Naive B cell (primary cell): ENCODE measurements at regions not wholly inside any gene's neighbourhood (a gene's known extent, or its start where the extent isn't known, plus 50 kb on each side); places are given as distances from the start of the nearest gene placed in this dataset.

Experiments used
- ATAC-seq, 2 donors: fragments of 150-1000 bp; cut with Tn5 transposase; 2 replicates each; pipeline ENCODE4 v1.10.0; 2021; ENCODE audit warnings: low read depth in 2 of 2, mild to moderate bottlenecking in 2 of 2, moderate library complexity in 2 of 2
- DNase-seq: peaks from one replicate; pipeline ENCODE4 v3.0.0; 2022
- H3K27ac Mint-ChIP-seq, 6 donors: one replicate each; pipeline ENCODE4 v1.8.0; 2020 to 2022; ENCODE audit warnings: mild to moderate bottlenecking in 6 of 6, mixed read lengths in 6 of 6, moderate library complexity in 5 of 6, inconsistent platforms in 2 of 6
- H3K27me3 Mint-ChIP-seq, 3 donors: one replicate each; pipeline ENCODE4 v1.8.0; 2021 to 2022; ENCODE audit warnings: mixed read lengths in 3 of 3, mild to moderate bottlenecking in 1 of 3
- H3K36me3 Mint-ChIP-seq, 2 donors: one replicate each; pipeline ENCODE4 v1.8.0; 2020 to 2022; ENCODE audit warnings: mixed read lengths in 2 of 2, inconsistent platforms in 1 of 2, mild to moderate bottlenecking in 1 of 2
- H3K4me1 Mint-ChIP-seq, 3 donors: one replicate each; pipeline ENCODE4 v1.8.0; 2020 to 2022; ENCODE audit warnings: mixed read lengths in 3 of 3, inconsistent platforms in 1 of 3, mild to moderate bottlenecking in 1 of 3, moderate library complexity in 1 of 3
- H3K4me3 Mint-ChIP-seq, 8 donors: one replicate each; pipeline ENCODE4 v1.8.0; 2020 to 2022; ENCODE audit warnings: mild to moderate bottlenecking in 8 of 8, mixed read lengths in 8 of 8, moderate library complexity in 8 of 8, inconsistent platforms in 2 of 8
- H3K9me3 Mint-ChIP-seq, 7 donors: one replicate each; pipeline ENCODE4 v1.8.0; 2020 to 2022; ENCODE audit warnings: mixed read lengths in 7 of 7, mild to moderate bottlenecking in 5 of 7, inconsistent platforms in 2 of 7, moderate library complexity in 1 of 7

DNA sequence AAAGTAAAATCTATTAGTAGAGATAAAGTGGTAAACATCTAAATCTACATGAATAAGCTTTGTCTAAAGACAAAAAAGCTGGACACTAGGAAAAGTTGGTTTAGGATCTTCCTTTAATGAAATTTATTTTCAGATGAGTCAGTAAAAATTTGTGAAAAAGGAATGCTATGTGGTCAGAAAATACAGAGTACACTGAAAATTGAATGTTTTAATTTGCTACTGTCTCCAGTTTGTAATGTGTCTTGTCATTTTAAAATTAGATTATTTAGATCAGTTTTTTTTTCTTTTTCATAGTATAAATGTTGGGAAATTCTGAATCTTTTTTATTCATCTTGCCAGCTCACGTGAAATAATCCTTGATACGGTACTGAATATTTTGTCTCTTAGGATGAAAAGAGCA is 56.9 kb downstream of the SLITRK6 start:
- ATAC-seq: no peak
- DNase-seq: no peak
- Mint-ChIP-seq H3K4me1 (no peaks in the 10 kb centered on the region), H3K36me3 (no peaks in the 10 kb centered on the region), H3K27me3 (no peaks in the 10 kb centered on the region), H3K9me3 (peaks cover 0 to 2% (median 2%) of the 10 kb centered on the region in 7 donors), H3K4me3 (no peak overlapping the region), H3K27ac (no peak overlapping the region)

DNA sequence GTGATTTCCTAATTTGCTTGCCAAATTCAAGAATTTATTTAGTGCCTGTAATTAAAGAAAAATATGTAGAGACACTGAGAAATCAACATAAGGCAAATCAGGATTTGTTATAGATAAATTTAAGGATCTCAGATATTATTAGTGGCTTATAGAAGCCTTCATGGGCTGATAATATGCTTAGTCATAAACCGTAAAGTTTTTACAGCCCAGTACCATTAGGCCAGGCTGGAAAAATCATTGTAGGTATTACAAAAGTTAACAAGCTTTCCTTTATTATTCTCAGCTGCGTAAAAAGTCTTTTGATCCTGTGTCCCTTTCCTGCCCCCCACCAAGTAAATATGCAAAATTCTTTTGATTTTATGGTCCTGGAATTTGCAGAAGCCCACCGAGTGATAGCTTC is 58.2 kb downstream of the SLITRK6 start:
- H3K36me3 Mint-ChIP-seq: no peaks in the 10 kb centered on the region
- DNase-seq: no peak
- peaks cover 0 to 9% (median 0%) of the 10 kb centered on the region in 7 donors for H3K9me3 Mint-ChIP-seq

DNA sequence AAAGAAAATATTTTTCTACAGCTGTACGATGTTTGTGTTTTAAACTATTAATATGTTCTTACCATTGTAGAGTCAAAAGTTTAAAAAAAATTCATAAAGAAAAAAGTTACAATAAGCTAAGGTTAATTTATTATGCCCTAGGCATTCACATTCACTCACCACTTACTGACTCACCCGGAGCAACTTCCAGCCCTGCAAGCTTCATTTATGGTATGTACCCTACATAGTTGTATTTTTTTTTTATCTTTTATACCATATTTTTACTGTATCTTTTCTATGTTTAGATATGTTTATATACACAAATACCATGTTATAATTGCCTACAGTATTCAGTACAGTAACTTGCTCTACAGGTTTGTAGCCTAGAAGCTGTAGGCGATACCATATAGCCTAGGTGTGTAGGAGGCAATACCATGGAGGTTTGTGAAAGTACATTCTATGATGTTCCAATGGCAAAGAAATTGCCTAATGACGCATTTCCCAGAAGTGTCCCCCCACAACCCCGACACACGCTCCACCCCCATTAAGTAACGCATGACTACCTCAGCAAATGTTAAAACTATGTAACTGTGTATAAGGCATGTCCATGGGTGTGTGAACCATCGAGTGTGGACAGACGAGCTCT is 60.4 kb downstream of the SLITRK6 start:
- Mint-ChIP-seq H3K4me1 (no peaks in the 10 kb centered on the region), H3K9me3 (peaks cover 0 to 9% (median 0%) of the 10 kb centered on the region in 7 donors), H3K27me3 (no peaks in the 10 kb centered on the region), H3K4me3 (no peak overlapping the region), H3K27ac (no peak overlapping the region), H3K36me3 (no peaks in the 10 kb centered on the region)
- DNase-seq: no peak
- ATAC-seq: no peak

More for the DNA sequence above, 58.2 kb downstream of the SLITRK6 start:
- no peaks in the 10 kb centered on the region for H3K27me3 Mint-ChIP-seq
- no peaks in the 10 kb centered on the region for H3K4me1 Mint-ChIP-seq
- H3K27ac Mint-ChIP-seq: no peak overlapping the region
- no peak overlapping the region for H3K4me3 Mint-ChIP-seq
- no peak for ATAC-seq

DNA sequence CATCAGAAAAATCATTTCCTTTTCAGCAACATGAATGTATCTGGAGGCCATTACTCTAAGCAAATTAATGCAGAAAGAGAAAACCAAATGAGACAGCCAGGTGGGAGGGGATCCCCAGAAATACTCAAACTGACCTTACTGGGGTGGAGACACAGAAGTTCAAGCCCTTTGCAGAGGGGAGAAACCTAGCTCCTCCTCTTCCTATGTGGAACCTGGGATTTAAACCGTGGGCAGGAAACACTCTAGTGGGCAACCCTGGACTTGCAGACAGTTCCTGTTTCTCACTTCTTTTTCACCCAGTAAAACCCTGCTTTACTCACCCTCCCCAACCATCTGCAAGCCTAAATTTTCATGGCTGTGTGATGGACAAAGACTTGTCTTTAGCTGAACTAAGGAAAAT is 61.3 kb downstream of the SLITRK6 start:
- Mint-ChIP-seq H3K4me3 (no peak overlapping the region), H3K27ac (no peak overlapping the region)
- no peak for ATAC-seq

DNA sequence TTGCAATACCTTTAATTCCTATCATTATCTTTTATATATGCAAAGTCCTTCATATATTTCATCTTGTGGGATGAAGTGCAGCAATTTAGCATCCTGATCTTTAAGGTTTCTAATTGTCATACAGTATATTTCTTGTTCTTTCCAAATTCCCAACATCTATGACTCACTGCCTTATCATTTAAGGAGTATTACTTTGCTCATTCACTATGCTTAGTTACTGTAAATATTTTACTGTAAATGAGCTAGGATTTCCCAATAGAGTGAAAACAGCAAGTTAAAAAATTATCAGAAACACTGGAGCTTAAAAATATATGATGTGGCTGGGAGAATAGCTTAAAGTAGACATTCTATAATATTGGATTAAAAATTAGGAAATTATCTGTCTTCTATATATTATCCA is 69.9 kb downstream of the SLITRK6 start:
- peaks cover 0 to 2% (median 0%) of the 10 kb centered on the region in 7 donors for H3K9me3 Mint-ChIP-seq
- H3K36me3 Mint-ChIP-seq: no peaks in the 10 kb centered on the region
- no peaks in the 10 kb centered on the region for H3K4me1 Mint-ChIP-seq
- H3K27me3 Mint-ChIP-seq: no peaks in the 10 kb centered on the region
- H3K27ac Mint-ChIP-seq: no peak overlapping the region
- DNase-seq: no peak
- H3K4me3 Mint-ChIP-seq: no peak overlapping the region
- ATAC-seq: no peak

More for the DNA sequence above, 61.3 kb downstream of the SLITRK6 start:
- no peak for DNase-seq
- no peaks in the 10 kb centered on the region for H3K27me3 Mint-ChIP-seq
- H3K9me3 Mint-ChIP-seq: peaks cover 0 to 9% (median 0%) of the 10 kb centered on the region in 7 donors
- H3K36me3 Mint-ChIP-seq: no peaks in the 10 kb centered on the region
- H3K4me1 Mint-ChIP-seq: no peaks in the 10 kb centered on the region

DNA sequence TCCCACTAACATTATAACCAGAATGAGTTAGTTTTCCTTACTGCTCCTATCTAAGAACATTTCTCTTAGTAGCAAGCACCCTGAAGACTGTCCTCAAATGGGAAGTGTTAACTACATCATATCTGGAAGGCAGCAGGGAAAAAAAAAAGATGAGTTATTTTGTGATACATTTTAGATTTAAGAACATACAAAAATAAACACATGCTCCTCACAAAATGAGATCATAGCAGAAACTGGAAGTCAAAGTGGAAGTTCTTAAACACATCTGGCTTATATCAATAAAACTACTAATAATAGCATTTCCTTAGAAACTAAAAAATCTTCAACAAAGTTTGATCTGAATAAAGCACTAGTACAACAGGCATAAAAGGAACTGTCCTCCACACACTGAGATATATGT is 70.4 kb downstream of the SLITRK6 start:
- H3K27me3 Mint-ChIP-seq: no peaks in the 10 kb centered on the region
- H3K36me3 Mint-ChIP-seq: no peaks in the 10 kb centered on the region
- H3K4me3 Mint-ChIP-seq: no peak overlapping the region
- ATAC-seq (no peak), DNase-seq (no peak)
- peaks cover 0 to 2% (median 0%) of the 10 kb centered on the region in 7 donors for H3K9me3 Mint-ChIP-seq
- no peaks in the 10 kb centered on the region for H3K4me1 Mint-ChIP-seq
- H3K27ac Mint-ChIP-seq: no peak overlapping the region

DNA sequence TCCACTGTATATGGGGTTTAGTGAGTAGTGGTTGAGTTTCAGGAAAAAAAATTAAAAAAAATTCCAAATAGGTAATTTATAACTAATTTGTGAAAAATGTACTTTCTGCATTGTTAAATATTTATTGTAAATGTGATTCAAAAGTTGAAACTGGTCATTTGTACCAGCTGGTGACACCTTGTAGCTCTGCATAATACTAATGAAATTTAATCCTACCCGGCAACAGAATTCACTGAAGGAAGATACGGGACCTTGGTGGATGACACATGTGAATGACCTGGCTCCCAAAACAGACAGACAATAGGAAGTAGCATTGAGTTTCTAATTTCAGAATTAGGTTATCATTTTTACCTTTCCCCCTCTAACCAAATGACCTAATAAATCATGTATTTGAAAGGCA is 73.8 kb downstream of the SLITRK6 start:
- H3K4me1 Mint-ChIP-seq: peaks cover 0 to 2% (median 0%) of the 10 kb centered on the region in 3 donors
- no peaks in the 10 kb centered on the region for H3K27me3 Mint-ChIP-seq
- ATAC-seq (no peak), DNase-seq (no peak)
- H3K36me3 Mint-ChIP-seq: no peaks in the 10 kb centered on the region
- no peak overlapping the region for H3K27ac Mint-ChIP-seq
- H3K9me3 Mint-ChIP-seq: no peaks in the 10 kb centered on the region
- no peak overlapping the region for H3K4me3 Mint-ChIP-seq

DNA sequence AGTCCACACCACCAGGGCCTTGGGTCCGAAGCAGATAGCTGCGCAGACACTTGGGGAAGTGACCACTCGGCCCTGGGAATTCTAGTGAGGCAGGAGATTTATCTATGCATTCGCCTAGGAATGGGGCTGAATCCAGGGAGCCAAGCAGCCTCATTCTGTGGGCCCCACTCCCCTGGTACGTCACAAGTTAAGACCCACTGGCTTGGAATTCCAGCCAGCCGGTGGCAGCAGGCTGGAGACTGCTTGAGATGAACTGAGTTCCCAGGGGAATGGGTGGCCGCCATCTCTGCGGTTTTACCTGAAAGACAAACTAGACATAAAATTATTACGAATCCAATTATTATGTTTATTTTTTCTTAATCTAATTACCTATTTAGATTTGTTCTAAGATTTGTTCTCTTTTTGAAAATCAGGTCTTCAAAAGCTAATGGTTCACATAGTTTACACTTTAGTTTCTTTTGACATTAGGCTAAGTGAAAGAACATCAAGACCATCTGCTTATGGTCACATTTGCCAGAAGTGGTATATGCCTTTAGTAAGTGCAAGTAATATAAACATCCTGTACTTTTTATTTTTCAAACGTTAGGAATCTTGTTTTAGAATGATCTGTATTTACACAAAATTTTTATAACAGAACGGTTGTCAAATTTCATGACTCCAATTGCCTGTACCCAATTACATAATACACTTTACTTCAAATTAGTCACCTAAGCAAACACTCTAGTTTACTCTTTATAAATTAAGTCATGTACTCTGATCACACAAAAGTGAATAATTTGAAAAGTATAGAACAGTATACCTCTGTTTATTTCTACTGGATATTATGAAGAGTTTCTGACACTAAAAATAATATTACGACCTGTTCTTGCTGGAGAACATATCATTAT is 74.4 kb downstream of the SLITRK6 start:
- H3K36me3 Mint-ChIP-seq: no peaks in the 10 kb centered on the region
- no peaks in the 10 kb centered on the region for H3K9me3 Mint-ChIP-seq
- peaks cover 0 to 2% (median 0%) of the 10 kb centered on the region in 3 donors for H3K4me1 Mint-ChIP-seq
- no peak overlapping the region for H3K27ac Mint-ChIP-seq
- H3K4me3 Mint-ChIP-seq: no peak overlapping the region
- ATAC-seq: no peak
- H3K27me3 Mint-ChIP-seq: no peaks in the 10 kb centered on the region
- DNase-seq: no peak

DNA sequence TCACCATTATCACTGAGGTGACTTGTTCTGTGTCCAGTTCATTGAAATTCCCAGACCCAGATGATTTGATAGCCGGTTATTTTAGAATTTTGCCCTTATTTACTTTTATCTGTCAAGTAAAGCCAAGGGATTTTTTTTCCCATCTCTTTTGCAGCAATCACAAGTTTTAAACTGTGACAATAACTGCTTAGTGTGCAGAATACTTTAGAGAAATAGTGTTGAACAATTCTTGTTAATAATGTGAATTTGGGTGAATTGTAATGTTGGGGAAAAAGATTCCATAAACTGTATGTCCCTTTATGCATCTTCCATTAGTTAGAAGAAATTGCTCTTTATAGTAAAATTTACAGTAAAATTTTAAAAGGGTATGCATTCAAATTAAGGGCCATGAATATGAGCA is 79.5 kb downstream of the SLITRK6 start:
- no peaks in the 10 kb centered on the region for H3K27me3 Mint-ChIP-seq
- H3K4me1 Mint-ChIP-seq: peaks cover 0 to 2% (median 0%) of the 10 kb centered on the region in 3 donors
- ATAC-seq (no peak), DNase-seq (no peak)
- H3K4me3 Mint-ChIP-seq: no peak overlapping the region
- H3K36me3 Mint-ChIP-seq: no peaks in the 10 kb centered on the region
- no peak overlapping the region for H3K27ac Mint-ChIP-seq
- H3K9me3 Mint-ChIP-seq: peaks cover 0 to 2% (median 0%) of the 10 kb centered on the region in 7 donors

DNA sequence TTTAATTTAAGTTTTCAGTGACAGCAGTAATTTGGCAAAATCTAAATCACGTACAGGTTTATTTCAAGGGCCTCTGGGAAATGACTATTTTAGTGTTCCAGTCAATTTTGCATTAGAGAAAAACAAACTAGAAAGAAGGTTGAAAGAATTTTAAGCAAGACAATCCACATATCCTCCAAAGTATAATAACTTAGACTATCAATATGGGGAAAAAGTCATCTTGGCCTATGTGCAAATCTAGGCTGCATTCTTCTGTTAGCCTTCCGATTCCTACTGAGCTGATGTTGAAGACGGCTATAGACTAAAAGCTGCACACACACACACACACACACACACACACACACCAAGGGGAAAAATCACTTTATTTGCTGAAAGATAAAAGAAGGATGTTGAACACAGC is 81.3 kb downstream of the SLITRK6 start:
- Mint-ChIP-seq H3K36me3 (no peaks in the 10 kb centered on the region), H3K27me3 (no peaks in the 10 kb centered on the region), H3K27ac (no peak overlapping the region), H3K4me3 (no peak overlapping the region), H3K4me1 (no peaks in the 10 kb centered on the region), H3K9me3 (peaks cover 0 to 2% (median 0%) of the 10 kb centered on the region in 7 donors)
- ATAC-seq (no peak), DNase-seq (no peak)

DNA sequence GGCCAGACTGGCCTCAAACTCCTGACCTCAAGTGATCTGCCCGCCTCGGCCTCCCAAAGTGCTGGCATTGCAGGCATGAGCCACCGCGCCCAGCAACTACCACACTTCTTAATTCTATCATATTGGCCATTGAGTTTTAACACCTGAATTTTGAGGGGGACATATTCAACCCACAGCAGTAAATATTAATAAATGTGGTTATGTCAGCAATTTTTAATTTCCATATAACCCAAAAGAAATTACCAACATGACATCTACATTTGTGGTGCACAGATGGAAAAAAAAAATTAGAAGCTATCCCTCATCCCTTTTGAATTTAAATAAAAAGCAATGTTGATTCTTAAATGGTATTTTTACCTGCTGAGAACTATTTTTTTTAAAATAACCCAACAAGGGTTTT is 88.7 kb downstream of the SLITRK6 start:
- Mint-ChIP-seq H3K27me3 (no peaks in the 10 kb centered on the region), H3K4me3 (no peak overlapping the region), H3K27ac (no peak overlapping the region), H3K36me3 (no peaks in the 10 kb centered on the region), H3K4me1 (no peaks in the 10 kb centered on the region), H3K9me3 (peaks cover 0 to 3% (median 0%) of the 10 kb centered on the region in 7 donors)
- ATAC-seq (no peak), DNase-seq (no peak)

DNA sequence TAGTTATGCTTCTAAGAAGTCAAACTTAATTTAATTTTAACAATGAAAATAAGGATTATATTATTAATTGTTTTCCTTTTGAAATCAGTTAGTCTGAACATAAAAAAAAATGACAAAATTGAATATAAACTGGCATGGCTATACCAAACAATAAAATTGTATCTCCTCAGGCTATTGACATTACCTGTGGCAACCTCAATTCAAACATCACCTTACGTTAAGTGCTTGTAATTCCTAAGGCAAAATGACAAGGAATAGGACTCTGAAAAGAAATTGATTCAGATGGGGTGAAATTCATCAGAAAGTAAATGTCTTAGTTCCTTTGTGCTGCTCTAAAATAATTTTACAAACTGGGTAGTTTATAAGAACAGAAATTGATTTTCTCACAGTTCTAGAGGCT is 89.5 kb downstream of the SLITRK6 start:
- H3K36me3 Mint-ChIP-seq: no peaks in the 10 kb centered on the region

DNA sequence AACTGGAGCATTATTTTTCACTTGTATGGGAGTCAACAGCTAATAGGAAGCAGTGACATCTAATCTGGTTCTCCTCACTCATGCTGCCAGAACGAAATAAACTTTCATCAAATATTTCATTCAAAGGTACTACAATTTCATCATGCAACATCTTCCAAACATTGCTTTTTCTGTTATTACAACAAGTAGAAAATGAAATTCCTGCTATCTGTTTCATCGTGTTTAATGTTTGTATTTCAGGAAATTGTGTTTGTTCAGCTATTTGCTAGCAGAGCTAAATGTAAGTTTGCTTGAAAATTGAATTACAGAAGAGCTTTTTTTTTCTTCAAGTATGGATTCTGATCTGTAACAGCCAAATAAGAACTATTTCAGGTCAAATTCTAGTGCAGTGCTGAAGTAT is 90.1 kb downstream of the SLITRK6 start:
- H3K4me1 Mint-ChIP-seq: no peaks in the 10 kb centered on the region
- no peak for DNase-seq
- no peak overlapping the region for H3K27ac Mint-ChIP-seq
- peaks cover 0 to 3% (median 0%) of the 10 kb centered on the region in 7 donors for H3K9me3 Mint-ChIP-seq
- H3K4me3 Mint-ChIP-seq: no peak overlapping the region
- no peak for ATAC-seq
- H3K36me3 Mint-ChIP-seq: no peaks in the 10 kb centered on the region
- H3K27me3 Mint-ChIP-seq: no peaks in the 10 kb centered on the region

More for the DNA sequence above, 89.5 kb downstream of the SLITRK6 start:
- DNase-seq (no peak), ATAC-seq (no peak)
- no peak overlapping the region for H3K4me3 Mint-ChIP-seq
- no peaks in the 10 kb centered on the region for H3K4me1 Mint-ChIP-seq
- peaks cover 0 to 3% (median 0%) of the 10 kb centered on the region in 7 donors for H3K9me3 Mint-ChIP-seq
- H3K27me3 Mint-ChIP-seq: no peaks in the 10 kb centered on the region
- no peak overlapping the region for H3K27ac Mint-ChIP-seq

DNA sequence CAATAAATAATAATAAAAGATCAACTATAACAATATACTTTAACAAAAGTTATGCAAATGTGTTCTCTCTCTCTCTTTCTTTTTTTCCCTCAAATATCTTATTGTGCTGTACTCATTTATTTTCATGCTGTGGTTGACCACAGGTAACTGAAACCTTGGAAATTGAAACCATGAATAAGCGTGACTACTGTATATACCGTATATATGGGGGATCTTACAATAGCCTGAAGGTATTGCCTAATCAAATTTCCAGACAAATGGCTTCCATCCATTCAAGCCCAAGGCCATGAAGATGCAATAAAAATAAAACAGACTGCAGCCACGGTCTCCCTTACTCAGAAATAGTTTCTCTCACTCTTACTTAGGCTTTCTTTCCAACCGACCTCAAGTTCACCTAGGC is 98.3 kb downstream of the SLITRK6 start:
- no peak for ATAC-seq
- Mint-ChIP-seq H3K4me1 (no peaks in the 10 kb centered on the region), H3K27ac (no peak overlapping the region), H3K27me3 (no peaks in the 10 kb centered on the region), H3K4me3 (no peak overlapping the region), H3K36me3 (no peaks in the 10 kb centered on the region), H3K9me3 (peaks cover 0 to 34% (median 12%) of the 10 kb centered on the region in 7 donors)
- DNase-seq: no peak
